T-helper 1 cell treated with Interleukin-12 subunit alpha and Interleukin-12 subunit beta and Interleukin-4 antibody, amounts not matched to agents 30 μg/mL and 1 μg/mL, for 36 hours (primary cell): ENCODE measurements at regions not wholly inside any gene's neighbourhood (a gene's known extent, or its start where the extent isn't known, plus 50 kb on each side); places are given as distances from the start of the nearest gene placed in this dataset.

Experiments
- H3K27ac Mint-ChIP-seq: one replicate; pipeline ENCODE4 v1.8.0; 2021; ENCODE audit warnings: mild to moderate bottlenecking, mixed read lengths
- H3K27me3 Mint-ChIP-seq: one replicate; pipeline ENCODE4 v1.8.0; 2021; ENCODE audit warnings: low read depth, mixed read lengths
- H3K36me3 Mint-ChIP-seq: one replicate; pipeline ENCODE4 v1.8.0; 2021; ENCODE audit warnings: low read depth, mixed read lengths
- H3K4me1 Mint-ChIP-seq: one replicate; pipeline ENCODE4 v1.8.0; 2021; ENCODE audit warnings: low read depth, mixed read lengths
- H3K4me3 Mint-ChIP-seq: one replicate; pipeline ENCODE4 v1.8.0; 2021; ENCODE audit warnings: mild to moderate bottlenecking, moderate library complexity, mixed read lengths
- H3K9me3 Mint-ChIP-seq: one replicate; pipeline ENCODE4 v1.8.0; 2021; ENCODE audit warnings: mixed read lengths

DNA sequence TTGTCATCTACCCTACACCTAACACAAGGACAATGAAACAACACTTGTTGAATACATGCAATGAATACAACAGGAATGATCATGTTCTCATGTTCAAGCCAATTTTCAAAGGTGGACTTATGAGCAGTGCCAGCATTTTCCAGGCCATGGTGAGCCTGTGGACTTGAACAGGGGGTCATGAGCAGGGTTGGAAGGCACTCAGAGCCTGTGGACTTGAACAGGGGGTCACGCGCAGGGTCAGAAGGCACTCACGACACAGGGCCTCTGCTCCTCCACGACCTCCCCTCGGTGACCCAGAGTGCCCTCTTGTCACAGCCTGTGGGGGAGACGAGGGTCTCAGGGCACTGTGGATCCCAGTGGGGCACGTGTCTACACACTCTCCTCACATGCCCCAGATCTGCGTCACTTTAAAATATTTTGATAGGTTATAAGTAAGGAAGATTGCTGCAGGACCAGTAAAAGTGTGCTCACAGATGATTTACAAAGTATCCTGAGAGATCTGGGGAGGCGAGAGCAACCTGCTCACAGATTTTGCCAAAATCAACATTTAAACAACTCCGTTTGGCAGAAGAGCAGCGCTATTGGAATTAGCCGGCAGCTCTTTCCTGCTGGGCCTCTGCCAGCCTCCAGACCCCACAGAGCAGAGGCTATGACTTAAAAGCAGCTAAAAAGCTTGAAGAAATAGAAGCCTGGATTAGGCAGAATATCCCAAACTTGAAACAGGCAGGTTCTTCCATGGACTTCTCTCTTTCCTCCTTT, 121.9 kb downstream of the TMEM18 start:
- Mint-ChIP-seq H3K4me1 (no peaks in the 10 kb centered on the region), H3K36me3 (no peaks in the 10 kb centered on the region), H3K27ac (no peak overlapping the region), H3K4me3 (no peak overlapping the region), H3K9me3 (no peaks in the 10 kb centered on the region), H3K27me3 (peaks cover 10% of the 10 kb centered on the region)

DNA sequence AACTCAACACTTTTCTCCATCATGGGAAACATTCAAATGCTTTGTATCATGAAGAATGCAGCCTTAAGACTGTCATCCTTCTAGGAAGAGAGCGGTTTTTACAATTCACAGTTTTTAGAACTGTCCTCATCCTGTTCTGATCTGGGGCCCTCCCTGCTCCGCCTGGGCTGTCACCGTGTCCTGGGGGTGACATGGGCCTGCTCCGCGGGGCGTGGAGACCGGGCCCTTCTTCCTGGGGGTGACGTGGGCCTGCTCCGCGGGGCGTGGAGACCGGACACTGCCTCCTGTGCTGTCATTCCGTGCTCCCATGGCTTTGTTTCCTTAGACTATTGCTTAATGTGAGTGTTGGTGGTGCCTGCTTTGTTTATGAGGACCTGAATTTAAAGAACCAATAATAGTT, 122.8 kb downstream of the TMEM18 start:
- no peak overlapping the region for H3K4me3 Mint-ChIP-seq
- H3K4me1 Mint-ChIP-seq: no peaks in the 10 kb centered on the region
- no peaks in the 10 kb centered on the region for H3K36me3 Mint-ChIP-seq
- no peak overlapping the region for H3K27ac Mint-ChIP-seq
- peaks cover 10% of the 10 kb centered on the region for H3K27me3 Mint-ChIP-seq
- no peaks in the 10 kb centered on the region for H3K9me3 Mint-ChIP-seq

DNA sequence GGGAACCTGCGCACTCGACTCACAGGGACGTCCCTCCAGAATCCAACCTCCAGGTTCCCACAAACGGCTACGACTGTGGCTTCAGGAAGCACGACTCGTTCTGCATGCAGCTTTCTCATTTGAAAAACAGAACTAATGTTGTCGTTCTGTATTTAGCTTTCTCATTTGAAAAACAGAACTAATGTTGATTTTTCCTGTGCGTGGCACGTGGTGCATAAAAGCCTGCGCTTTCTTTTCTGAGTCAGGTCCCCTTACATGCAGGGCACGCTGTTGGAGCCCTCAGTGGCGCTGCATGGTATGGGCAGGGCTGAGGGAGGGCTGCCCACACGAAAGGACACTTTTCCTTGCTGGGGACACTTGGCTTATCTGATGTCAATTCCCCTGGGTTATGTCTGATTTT, 124.3 kb downstream of the TMEM18 start:
- no peak overlapping the region for H3K4me3 Mint-ChIP-seq
- no peaks in the 10 kb centered on the region for H3K36me3 Mint-ChIP-seq
- H3K9me3 Mint-ChIP-seq: no peaks in the 10 kb centered on the region
- no peaks in the 10 kb centered on the region for H3K4me1 Mint-ChIP-seq
- H3K27me3 Mint-ChIP-seq: peaks cover 16% of the 10 kb centered on the region
- H3K27ac Mint-ChIP-seq: no peak overlapping the region

DNA sequence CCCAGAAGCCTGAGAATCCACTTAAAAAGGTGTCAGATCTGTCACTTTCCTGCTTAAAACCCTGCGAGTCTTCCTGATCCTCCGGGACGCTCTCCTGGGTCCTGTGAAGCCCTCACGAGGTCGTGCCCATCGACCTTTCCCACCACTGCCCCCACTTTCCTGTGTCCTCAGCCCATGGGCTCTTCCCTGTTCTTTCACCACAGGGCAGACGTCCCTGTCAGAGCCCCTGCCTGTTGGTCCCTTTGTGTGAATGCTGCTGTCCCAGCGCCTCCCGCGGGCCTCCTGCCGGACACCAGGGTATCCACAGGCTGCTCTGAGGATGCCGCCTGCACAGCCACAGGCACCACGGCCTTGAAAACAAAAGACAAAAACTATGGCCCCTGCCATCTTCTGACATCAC, 125.6 kb downstream of the TMEM18 start:
- no peak overlapping the region for H3K4me3 Mint-ChIP-seq
- peaks cover 16% of the 10 kb centered on the region for H3K27me3 Mint-ChIP-seq
- no peaks in the 10 kb centered on the region for H3K36me3 Mint-ChIP-seq
- no peak overlapping the region for H3K27ac Mint-ChIP-seq
- H3K4me1 Mint-ChIP-seq: no peaks in the 10 kb centered on the region
- no peaks in the 10 kb centered on the region for H3K9me3 Mint-ChIP-seq

DNA sequence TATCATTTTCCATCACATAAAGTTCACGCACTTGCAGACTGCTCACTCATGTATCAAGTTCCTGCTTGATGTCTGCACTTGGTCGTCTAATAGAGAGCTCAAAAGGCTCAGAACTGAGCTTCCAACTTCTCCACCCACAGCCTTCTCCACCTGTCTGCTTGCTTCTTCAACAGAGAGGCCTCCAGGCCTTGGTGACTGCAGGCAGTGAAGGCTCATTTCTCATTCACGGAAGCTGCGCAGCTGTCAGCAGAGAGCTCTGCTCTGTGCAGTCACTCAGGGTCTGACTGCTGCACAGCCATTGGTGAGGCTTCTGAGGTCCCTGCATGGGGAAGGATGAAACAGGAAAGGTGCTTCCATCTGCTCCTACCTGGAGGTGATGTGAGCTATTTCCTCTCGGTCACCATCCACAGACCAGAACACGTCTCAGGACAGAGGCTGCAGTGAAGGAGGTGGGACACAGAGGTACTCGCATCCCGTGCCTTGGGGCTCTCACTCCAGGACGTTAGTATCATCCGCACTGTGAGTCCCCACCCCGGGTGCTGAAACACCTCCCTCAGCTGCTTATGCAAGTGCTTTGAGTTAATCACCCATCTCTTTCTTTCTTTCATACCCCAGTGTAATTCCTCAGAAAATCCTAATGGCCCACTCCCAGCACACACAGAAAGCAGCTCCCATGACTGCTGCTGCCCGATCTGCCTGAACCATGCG, 126.2 kb downstream of the TMEM18 start:
- H3K4me3 Mint-ChIP-seq: no peak overlapping the region
- no peaks in the 10 kb centered on the region for H3K4me1 Mint-ChIP-seq

DNA sequence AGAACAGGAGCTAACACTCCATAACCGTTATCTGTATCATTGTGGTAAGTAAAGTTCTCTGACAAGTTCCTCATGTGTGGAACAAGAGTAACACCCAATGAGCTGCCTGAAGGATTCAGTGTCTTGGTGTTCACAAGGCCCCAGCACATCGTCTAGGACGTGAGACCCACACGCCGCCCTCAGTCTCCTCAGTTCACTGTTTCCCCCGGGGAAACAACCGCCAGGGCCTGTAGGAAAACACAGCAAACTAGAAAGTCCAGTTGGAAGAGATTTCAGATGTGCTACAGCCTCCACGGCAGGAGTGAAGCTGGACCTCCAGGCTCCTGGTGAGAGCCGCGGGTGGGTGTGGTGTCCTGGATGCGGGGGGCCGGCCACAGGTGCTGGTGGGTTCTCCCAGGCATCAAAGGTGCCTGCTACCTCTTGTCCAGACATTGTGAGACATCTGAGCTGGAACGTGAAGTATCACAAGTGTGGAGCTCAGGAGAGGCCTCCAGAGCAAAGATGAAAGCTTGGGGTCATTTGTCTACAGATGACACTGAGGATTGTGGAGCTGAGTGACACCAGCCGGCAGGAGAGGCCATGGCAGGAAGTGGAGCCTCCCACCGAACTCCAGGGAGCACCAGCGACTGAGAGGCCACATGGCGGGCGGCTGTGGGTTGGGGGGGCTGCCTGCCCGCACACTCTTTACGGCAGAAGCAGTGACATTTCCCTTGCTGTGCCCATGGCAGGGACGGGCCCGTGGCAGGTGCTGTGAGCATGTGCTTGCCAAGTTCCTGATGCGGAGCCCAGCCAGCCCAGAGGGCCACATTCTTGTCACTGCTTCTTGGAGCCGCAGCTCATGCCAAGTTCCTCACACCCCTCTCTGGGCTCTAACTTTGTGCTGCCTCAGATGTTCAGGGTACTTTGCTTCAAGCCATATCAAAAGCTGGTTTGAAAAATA, 131.2 kb downstream of the TMEM18 start:
- Mint-ChIP-seq H3K4me1 (no peaks in the 10 kb centered on the region), H3K27ac (no peak overlapping the region), H3K9me3 (no peaks in the 10 kb centered on the region), H3K36me3 (no peaks in the 10 kb centered on the region), H3K27me3 (peaks cover 13% of the 10 kb centered on the region), H3K4me3 (no peak overlapping the region)

More for the DNA sequence above, 126.2 kb downstream of the TMEM18 start:
- Mint-ChIP-seq H3K9me3 (no peaks in the 10 kb centered on the region), H3K27ac (no peak overlapping the region), H3K27me3 (peaks cover 16% of the 10 kb centered on the region), H3K36me3 (no peaks in the 10 kb centered on the region)

DNA sequence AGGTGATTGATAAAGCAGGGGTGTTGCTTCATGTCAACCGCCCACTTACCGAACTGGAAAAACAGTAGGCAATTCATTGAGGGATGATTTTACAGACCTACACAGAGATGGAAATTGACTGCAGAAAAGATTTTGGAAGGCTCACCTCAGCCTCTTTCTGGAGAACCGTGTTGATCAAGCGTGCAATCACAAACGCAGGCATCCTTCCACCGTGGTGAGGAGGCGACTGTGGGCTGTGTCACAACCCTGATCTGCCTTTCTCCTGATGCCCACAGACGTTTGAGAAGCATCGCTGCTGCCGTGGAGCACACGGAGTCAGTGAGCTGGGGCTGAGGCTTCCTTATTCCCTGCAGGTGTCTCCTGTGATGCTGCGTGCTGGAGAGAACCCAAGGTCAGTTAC, 132.0 kb downstream of the TMEM18 start:
- no peak overlapping the region for H3K4me3 Mint-ChIP-seq
- no peaks in the 10 kb centered on the region for H3K4me1 Mint-ChIP-seq
- H3K27me3 Mint-ChIP-seq: peaks cover 18% of the 10 kb centered on the region
- H3K27ac Mint-ChIP-seq: no peak overlapping the region
- no peaks in the 10 kb centered on the region for H3K9me3 Mint-ChIP-seq
- no peaks in the 10 kb centered on the region for H3K36me3 Mint-ChIP-seq

DNA sequence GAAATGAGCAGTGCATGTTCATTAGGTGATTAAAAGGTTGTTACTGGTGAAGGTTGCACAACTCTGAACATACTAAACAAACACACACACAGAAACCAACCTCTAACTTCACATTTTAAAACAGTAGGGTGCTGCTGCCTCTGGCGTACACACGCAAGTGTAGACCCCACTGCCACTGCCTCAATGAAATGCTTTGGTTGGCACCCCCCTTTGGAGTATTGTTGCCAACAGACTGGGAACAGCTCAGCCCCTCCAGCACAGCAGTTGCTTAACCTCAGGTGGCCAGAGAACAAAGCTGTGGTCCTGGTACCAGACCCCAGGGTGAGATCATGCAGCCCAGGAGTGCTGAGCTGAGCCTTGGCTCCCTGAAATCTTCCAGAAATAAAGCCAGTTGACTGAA, 138.6 kb downstream of the TMEM18 start:
- no peaks in the 10 kb centered on the region for H3K4me1 Mint-ChIP-seq
- no peak overlapping the region for H3K4me3 Mint-ChIP-seq
- H3K9me3 Mint-ChIP-seq: no peaks in the 10 kb centered on the region
- H3K27ac Mint-ChIP-seq: no peak overlapping the region
- peaks cover 52% of the 10 kb centered on the region for H3K27me3 Mint-ChIP-seq
- no peaks in the 10 kb centered on the region for H3K36me3 Mint-ChIP-seq

DNA sequence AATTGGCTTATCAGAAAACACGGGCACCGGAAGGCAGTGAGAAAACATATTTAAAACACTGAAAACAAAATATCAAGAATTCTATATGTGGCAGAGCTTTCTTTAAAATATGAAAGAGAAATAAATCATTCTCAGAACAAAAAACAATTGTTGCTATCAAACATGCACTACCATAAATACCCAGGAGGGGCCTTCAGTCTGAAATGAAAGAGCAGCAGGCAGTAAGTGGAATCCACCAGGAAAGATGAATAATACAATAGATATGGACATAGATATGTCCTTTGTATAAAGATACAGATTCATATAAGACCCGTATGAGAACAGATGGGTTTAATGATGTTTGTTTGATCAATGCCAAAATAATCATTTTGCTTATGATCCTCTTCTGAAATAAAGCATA, 142.0 kb downstream of the TMEM18 start:
- Mint-ChIP-seq H3K9me3 (no peaks in the 10 kb centered on the region), H3K27me3 (peaks cover 40% of the 10 kb centered on the region), H3K27ac (no peak overlapping the region), H3K36me3 (no peaks in the 10 kb centered on the region), H3K4me3 (no peak overlapping the region), H3K4me1 (no peaks in the 10 kb centered on the region)

DNA sequence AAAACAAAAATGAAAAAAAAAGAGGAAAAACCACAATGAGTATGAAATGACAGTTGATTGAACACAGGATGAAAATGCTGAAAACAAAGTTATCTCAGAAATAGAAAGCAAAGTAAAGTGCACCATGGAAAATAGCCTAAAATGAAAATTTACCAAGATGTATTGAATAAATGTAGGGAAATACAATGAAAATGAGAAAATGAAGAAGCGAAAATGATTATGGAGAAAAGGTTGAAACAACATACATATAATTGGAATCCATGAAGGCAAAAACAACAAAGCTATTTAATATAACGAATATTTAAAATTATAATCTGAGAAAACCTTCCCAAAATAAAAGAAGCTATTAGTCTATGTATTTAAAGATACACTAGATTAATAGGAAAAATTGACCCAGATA, 147.4 kb downstream of the TMEM18 start:
- Mint-ChIP-seq H3K9me3 (peaks cover 4% of the 10 kb centered on the region), H3K36me3 (no peaks in the 10 kb centered on the region), H3K27ac (no peak overlapping the region), H3K4me3 (no peak overlapping the region), H3K4me1 (no peaks in the 10 kb centered on the region), H3K27me3 (peaks cover 6% of the 10 kb centered on the region)

DNA sequence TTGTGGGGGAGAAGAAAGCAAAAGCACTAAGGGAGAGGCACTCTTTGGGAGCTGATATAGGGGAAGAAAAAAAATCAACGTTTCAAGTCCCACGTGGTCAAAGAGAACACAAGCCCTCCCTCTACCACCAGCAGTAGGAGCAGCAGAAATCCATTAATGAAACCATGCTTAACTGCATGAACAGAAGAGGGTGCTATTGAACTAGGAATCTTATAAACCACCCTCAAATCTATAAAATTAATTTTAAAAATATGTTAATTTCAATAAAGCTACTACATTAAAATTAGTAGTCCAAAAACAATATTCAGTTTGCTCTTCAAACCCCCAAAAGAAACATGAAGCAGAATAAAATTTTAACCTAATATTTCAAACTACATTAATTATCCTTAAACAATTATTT, 147.8 kb downstream of the TMEM18 start:
- H3K4me1 Mint-ChIP-seq: no peaks in the 10 kb centered on the region
- no peak overlapping the region for H3K27ac Mint-ChIP-seq
- peaks cover 4% of the 10 kb centered on the region for H3K9me3 Mint-ChIP-seq
- peaks cover 5% of the 10 kb centered on the region for H3K27me3 Mint-ChIP-seq
- no peaks in the 10 kb centered on the region for H3K36me3 Mint-ChIP-seq
- H3K4me3 Mint-ChIP-seq: no peak overlapping the region

DNA sequence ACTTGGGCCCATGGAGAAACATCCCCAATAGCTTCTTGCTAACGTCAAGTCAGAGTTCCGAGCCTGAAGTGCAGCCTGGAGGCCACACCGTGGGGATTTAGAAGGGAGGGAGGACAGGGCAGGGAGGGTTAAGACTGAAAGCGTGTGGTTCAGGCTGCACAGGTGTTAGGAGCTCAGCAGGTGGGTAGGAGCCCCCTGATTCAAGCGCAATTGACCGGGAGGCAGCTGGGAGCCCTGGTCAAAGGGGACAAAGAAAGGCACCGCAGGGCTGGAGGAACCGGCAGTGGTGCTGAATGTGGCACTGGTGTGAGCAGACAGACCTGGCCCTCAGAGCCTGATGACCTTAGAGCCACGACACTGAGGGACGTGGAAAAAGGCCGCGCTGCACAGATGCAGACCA, 149.6 kb downstream of the TMEM18 start:
- H3K4me1 Mint-ChIP-seq: no peaks in the 10 kb centered on the region
- peaks cover 4% of the 10 kb centered on the region for H3K9me3 Mint-ChIP-seq
- H3K27me3 Mint-ChIP-seq: no peaks in the 10 kb centered on the region
- H3K27ac Mint-ChIP-seq: no peak overlapping the region
- H3K36me3 Mint-ChIP-seq: no peaks in the 10 kb centered on the region
- no peak overlapping the region for H3K4me3 Mint-ChIP-seq

DNA sequence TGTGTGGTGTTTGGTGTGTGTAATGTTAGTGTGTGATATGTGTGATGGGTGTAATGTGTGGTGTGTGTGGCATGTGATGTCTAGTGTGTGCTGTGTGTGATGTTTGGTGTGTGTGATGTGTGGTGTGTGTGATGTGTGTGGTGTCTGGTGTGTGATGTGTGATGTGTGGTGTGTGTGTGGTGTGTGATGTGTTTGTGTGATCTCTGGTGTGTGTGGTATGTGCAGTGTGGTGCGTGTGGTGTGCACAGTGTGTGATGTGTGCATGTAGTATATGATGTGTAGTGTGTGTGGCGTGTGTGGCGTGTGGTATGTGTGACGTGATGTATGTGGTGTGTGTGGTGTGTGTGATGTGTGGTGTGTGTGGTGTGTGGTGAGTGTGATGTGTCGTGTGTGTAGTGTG, 150.3 kb downstream of the TMEM18 start:
- Mint-ChIP-seq H3K27me3 (no peaks in the 10 kb centered on the region), H3K36me3 (no peaks in the 10 kb centered on the region), H3K4me1 (no peaks in the 10 kb centered on the region), H3K9me3 (peaks cover 4% of the 10 kb centered on the region), H3K27ac (no peak overlapping the region), H3K4me3 (no peak overlapping the region)

DNA sequence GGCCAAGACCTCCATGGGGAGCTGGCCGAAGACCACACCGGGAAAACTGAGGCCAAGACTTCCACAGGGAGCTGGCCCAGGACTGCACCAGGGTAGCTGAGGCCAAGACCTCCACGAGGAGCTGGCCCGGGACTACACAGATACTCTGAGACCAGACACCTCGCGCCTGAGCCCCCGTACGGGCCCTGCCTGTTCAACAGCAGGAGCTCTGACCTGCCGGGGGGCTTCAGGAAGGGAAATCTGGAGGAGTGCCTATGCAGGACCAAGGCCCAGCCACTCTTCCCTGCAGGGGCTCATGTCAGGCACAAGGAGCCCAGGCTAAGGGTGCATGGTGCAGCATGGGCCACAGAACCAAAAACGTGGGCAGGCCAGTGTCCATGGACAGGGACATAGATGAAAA, 151.6 kb downstream of the TMEM18 start:
- no peaks in the 10 kb centered on the region for H3K27me3 Mint-ChIP-seq
- H3K4me3 Mint-ChIP-seq: no peak overlapping the region
- H3K36me3 Mint-ChIP-seq: no peaks in the 10 kb centered on the region
- H3K4me1 Mint-ChIP-seq: no peaks in the 10 kb centered on the region
- H3K9me3 Mint-ChIP-seq: peaks cover 4% of the 10 kb centered on the region
- H3K27ac Mint-ChIP-seq: no peak overlapping the region
